AG09319 (cell line): ENCODE measurements at regions not wholly inside any gene's neighbourhood (a gene's known extent, or its start where the extent isn't known, plus 50 kb on each side); places are given as distances from the start of the nearest gene placed in this dataset.

Experiments used
- DNase-seq: peaks from one replicate; pipeline ENCODE4 v3.0.0-alpha.2; 2010; ENCODE audit warnings: low read depth; ENCODE audit errors: extremely low read depth
- TF ChIP-seq, protein P1 (sequence below): IDR thresholded peaks from 2 replicates; pipeline ENCODE4 v1.5.1; 2011; ENCODE audit warnings: low read depth, mild to moderate bottlenecking, inconsistent platforms, low read length, moderate library complexity

DNA sequence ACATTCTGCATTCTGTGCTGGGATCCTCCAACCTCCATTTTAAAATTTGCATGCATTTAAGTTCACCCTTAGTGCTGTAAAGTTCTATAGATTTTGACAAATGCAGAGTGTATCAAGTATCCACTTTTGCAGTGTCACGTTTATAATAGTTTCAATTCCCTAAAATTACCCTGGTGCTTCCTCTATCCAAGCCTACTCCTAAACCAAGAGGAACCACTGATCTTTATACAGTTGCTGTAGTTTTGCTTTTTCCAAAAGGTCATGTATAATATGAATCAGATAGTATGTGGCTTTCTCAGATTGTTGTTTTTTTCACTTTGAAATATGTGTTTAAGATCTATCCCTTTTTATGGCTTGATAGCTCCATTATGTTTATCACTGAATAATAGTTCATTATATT, 468.4 kb upstream of the CDH6 start:
- no peak for DNase-seq
- TF ChIP-seq, protein P1, sequence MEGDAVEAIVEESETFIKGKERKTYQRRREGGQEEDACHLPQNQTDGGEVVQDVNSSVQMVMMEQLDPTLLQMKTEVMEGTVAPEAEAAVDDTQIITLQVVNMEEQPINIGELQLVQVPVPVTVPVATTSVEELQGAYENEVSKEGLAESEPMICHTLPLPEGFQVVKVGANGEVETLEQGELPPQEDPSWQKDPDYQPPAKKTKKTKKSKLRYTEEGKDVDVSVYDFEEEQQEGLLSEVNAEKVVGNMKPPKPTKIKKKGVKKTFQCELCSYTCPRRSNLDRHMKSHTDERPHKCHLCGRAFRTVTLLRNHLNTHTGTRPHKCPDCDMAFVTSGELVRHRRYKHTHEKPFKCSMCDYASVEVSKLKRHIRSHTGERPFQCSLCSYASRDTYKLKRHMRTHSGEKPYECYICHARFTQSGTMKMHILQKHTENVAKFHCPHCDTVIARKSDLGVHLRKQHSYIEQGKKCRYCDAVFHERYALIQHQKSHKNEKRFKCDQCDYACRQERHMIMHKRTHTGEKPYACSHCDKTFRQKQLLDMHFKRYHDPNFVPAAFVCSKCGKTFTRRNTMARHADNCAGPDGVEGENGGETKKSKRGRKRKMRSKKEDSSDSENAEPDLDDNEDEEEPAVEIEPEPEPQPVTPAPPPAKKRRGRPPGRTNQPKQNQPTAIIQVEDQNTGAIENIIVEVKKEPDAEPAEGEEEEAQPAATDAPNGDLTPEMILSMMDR, result no peak

GRCh38 chr5:30698217-30698616, 495.3 kb upstream of the CDH6 start:
- TF ChIP-seq, protein P1, result no peak

DNA sequence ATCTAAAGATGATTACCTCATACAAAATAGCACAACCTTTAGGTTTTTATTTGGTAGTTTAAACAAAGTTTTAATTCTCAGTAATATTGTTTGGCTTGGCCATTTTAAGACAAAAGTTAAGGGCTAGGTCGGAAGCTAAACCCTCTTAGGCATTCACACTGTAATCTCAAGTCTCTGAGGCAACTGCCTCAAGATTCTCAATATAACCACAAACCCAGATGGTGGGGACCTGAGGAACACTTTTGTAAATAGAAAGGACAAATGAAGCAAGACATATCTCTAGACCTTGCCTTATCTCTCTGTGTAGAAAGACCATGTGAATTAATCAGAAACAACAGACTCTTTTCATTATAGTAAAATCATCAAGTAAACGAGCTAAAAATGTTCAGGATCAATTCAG, 500.2 kb upstream of the CDH6 start:
- TF ChIP-seq, protein P1, result no peak

More at GRCh38 chr5:30698217-30698616, 495.3 kb upstream of the CDH6 start:
- no peak for DNase-seq

DNA sequence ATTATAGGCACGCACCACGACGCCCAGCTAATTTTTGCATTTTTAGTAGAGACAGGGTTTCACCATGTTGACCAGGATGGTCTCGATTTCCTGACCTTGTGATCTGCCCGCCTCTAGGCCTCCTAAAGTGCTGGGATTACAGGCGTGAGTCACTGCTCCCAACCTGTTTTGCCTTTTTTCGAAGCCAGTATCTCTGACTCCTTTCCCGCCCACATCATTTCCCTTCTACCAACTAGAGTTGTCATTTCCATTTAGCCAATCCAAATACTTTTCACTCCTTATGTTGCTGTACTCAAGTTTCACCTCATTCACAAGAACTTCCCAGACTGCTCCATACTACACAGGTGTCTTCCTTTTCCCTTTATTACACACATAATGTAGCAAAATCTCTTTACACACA, 502.6 kb upstream of the CDH6 start:
- TF ChIP-seq, protein P1, result no peak

More for the DNA sequence above, 500.2 kb upstream of the CDH6 start:
- no peak for DNase-seq

GRCh38 chr5:30687461-30687860, 506.0 kb upstream of the CDH6 start:
- TF ChIP-seq, protein P1, result no peak

More for the DNA sequence above, 502.6 kb upstream of the CDH6 start:
- no peak for DNase-seq

GRCh38 chr5:30686530-30686929, 507.0 kb upstream of the CDH6 start:
- TF ChIP-seq, protein P1, result no peak
- no peak for DNase-seq

More at GRCh38 chr5:30687461-30687860, 506.0 kb upstream of the CDH6 start:
- no peak for DNase-seq

DNA sequence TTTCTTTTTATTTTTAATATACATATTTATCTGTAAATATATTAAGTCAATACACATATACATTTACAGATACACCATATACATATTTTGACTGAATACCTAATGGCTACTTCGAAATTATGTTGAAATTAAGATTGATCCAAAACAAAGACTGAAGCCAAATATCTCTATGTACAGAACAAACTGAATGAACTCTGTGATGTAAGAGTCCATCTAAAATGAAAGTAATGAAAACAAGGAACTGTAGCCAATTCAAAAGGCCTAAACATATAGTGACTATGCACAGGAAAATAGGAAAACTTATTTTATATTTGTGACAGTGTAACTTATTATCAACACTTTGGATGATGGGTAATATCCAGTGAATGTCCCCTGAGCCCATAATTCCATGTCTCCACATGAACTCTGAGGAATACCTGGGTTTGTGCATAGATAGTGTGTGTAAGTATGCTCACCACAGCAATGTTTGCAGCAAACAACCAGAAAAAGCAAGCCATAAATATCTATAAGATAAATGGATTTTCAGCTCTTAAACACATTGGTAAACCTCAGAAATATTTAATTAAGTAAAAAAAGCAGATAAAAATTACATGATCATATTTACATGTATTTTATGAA, 517.2 kb upstream of the CDH6 start:
- DNase-seq, result no peak
- TF ChIP-seq, protein P1, result no peak
